GM23338 (cell line): ENCODE measurements at regions not wholly inside any gene's neighbourhood (a gene's known extent, or its start where the extent isn't known, plus 50 kb on each side); places are given as distances from the start of the nearest gene placed in this dataset.

Source experiments
- ATAC-seq: fragments of 200-7000 bp; cut with Tn5 transposase; 3 replicates; pipeline ENCODE4 v1.9.1; 2020
- DNase-seq: peaks from one replicate; pipeline ENCODE4 v3.0.0-alpha.2; 2015; ENCODE audit warnings: low spot score
- H2AFZ ChIP-seq: fragments of 200-600 bp; sonication (generic); 2 replicates; pipeline ENCODE4 v1.8.0; 2016; ENCODE audit warnings: antibody characterized with exemption, mild to moderate bottlenecking, moderate library complexity
- H3F3A ChIP-seq: fragments of 200-600 bp; sonication (generic); replicated peaks from 2 replicates; pipeline ENCODE4 v1.8.0; 2017; ENCODE audit warnings: antibody characterized with exemption, mixed run types, low read depth
- H3K27ac ChIP-seq: fragments of 200-600 bp; sonication (generic); 2 replicates; pipeline ENCODE4 v1.6.1; 2016; ENCODE audit warnings: low read depth
- H3K27me3 ChIP-seq: fragments of 200-600 bp; sonication (generic); 2 replicates; pipeline ENCODE4 v1.8.0; 2016; ENCODE audit warnings: mild to moderate bottlenecking, mixed run types, moderate library complexity; ENCODE audit not compliant: insufficient read depth
- H3K36me3 ChIP-seq: fragments of 200-600 bp; sonication (generic); 2 replicates; pipeline ENCODE4 v1.8.0; 2016; ENCODE audit warnings: mild to moderate bottlenecking; ENCODE audit not compliant: insufficient read depth
- H3K4me1 ChIP-seq: fragments of 200-600 bp; sonication (generic); 2 replicates; pipeline ENCODE4 v1.8.0; 2016; ENCODE audit warnings: mild to moderate bottlenecking, moderate library complexity; ENCODE audit not compliant: insufficient read depth
- H3K4me2 ChIP-seq: fragments of 200-600 bp; sonication (generic); 2 replicates; pipeline ENCODE4 v1.7.1; 2017; ENCODE audit warnings: mixed run types
- H3K4me3 ChIP-seq: fragments of 200-600 bp; sonication (generic); 2 replicates; pipeline ENCODE4 v1.6.1; 2016; ENCODE audit warnings: mixed run types
- H3K79me2 ChIP-seq: fragments of 200-600 bp; sonication (generic); replicated peaks from 2 replicates; pipeline ENCODE4 v1.8.0; 2017; ENCODE audit warnings: mild to moderate bottlenecking; ENCODE audit not compliant: insufficient read depth
- H3K9me2 ChIP-seq: fragments of 200-600 bp; sonication (generic); 2 replicates; pipeline ENCODE4 v1.8.0; 2017; ENCODE audit not compliant: insufficient read depth
- H4K20me1 ChIP-seq: fragments of 200-600 bp; sonication (generic); replicated peaks from 2 replicates; pipeline ENCODE4 v1.8.0; 2017; ENCODE audit warnings: mild to moderate bottlenecking; ENCODE audit not compliant: insufficient read depth
- H3K27ac Mint-ChIP-seq: 2 replicates; pipeline ENCODE4 v1.8.0; 2020; ENCODE audit warnings: inconsistent platforms, mild to moderate bottlenecking, moderate library complexity, mixed read lengths
- H3K27me3 Mint-ChIP-seq: 3 replicates; pipeline ENCODE4 v1.8.0; 2022; ENCODE audit warnings: low read depth, mild to moderate bottlenecking, moderate library complexity, mixed read lengths, inconsistent platforms; ENCODE audit not compliant: insufficient read depth, poor library complexity
- H3K36me3 Mint-ChIP-seq: 3 replicates; pipeline ENCODE4 v1.8.0; 2021; ENCODE audit warnings: low read depth, mild to moderate bottlenecking, inconsistent platforms, moderate library complexity, mixed read lengths
- H3K4me1 Mint-ChIP-seq: 3 replicates; pipeline ENCODE4 v1.8.0; 2020; ENCODE audit warnings: mild to moderate bottlenecking, inconsistent platforms, mixed read lengths
- H3K4me3 Mint-ChIP-seq: 3 replicates; pipeline ENCODE4 v1.8.0; 2021; ENCODE audit warnings: moderate library complexity, mild to moderate bottlenecking, inconsistent platforms, mixed read lengths
- H3K9me3 Mint-ChIP-seq: 3 replicates; pipeline ENCODE4 v1.8.0; 2020; ENCODE audit warnings: moderate library complexity, mild to moderate bottlenecking, inconsistent platforms, mixed read lengths
- CREB1 ChIP-seq: fragments of 250-450 bp; sonication (Bioruptor Pico); IDR thresholded peaks from 2 replicates; pipeline ENCODE4 v1.5.0; 2020; ENCODE audit warnings: low read depth, mild to moderate bottlenecking, moderate library complexity
- ETS1 ChIP-seq: IDR thresholded peaks from 2 replicates; pipeline ENCODE4 v1.6.1; 2016; ENCODE audit warnings: antibody characterized with exemption
- EZH2 ChIP-seq: fragments of 200-600 bp; sonication (generic); IDR thresholded peaks from one replicate; pipeline ENCODE4 v1.8.0; 2017; ENCODE audit warnings: antibody characterized with exemption, mild to moderate bottlenecking, low read depth; ENCODE audit not compliant: unreplicated experiment
- EZH2phosphoT487 ChIP-seq: fragments of 200-600 bp; sonication (generic); IDR thresholded peaks from one replicate; pipeline ENCODE4 v1.8.1; 2018; ENCODE audit warnings: antibody characterized with exemption; ENCODE audit not compliant: unreplicated experiment
- JUNB ChIP-seq: IDR thresholded peaks from one replicate; pipeline ENCODE4 v1.6.1; 2016; ENCODE audit warnings: antibody characterized with exemption; ENCODE audit not compliant: unreplicated experiment
- NANOG ChIP-seq: IDR thresholded peaks from 2 replicates; pipeline ENCODE4 v1.6.1; 2016; ENCODE audit warnings: antibody characterized with exemption, borderline replicate concordance
- POLR2AphosphoS5 ChIP-seq: IDR thresholded peaks from 2 replicates; pipeline ENCODE4 v1.6.1; 2016; ENCODE audit warnings: antibody characterized with exemption, low read depth
- STAT1 ChIP-seq: IDR thresholded peaks from one replicate; pipeline ENCODE4 v1.6.1; 2016; ENCODE audit warnings: antibody characterized with exemption; ENCODE audit not compliant: unreplicated experiment
- ZNF114 ChIP-seq: fragments of 250-450 bp; sonication (Bioruptor Pico); IDR thresholded peaks from 2 replicates; pipeline ENCODE4 v1.5.0; 2020; ENCODE audit warnings: mild to moderate bottlenecking, moderate library complexity
- ZNF331 ChIP-seq: fragments of 250-450 bp; sonication (Bioruptor Pico); IDR thresholded peaks from 2 replicates; pipeline ENCODE4 v1.5.0; 2020; ENCODE audit warnings: low read depth, mild to moderate bottlenecking, moderate library complexity
- TF ChIP-seq, protein P1 (sequence below): IDR thresholded peaks from one replicate; pipeline ENCODE4 v1.6.1; 2018; ENCODE audit warnings: antibody characterized with exemption; ENCODE audit not compliant: unreplicated experiment
- TF ChIP-seq, protein P2 (sequence below), 2 experiments: fragments of 200-600 bp in 1 of 2; sonication (generic) in 1 of 2; conservative IDR thresholded peaks; 2 replicates each; pipeline versions ENCODE4 v1.5.1 to v1.6.1; 2016 to 2017; ENCODE audit warnings: antibody characterized with exemption in 2 of 2, low read depth in 2 of 2, mild to moderate bottlenecking in 2 of 2, moderate library complexity in 1 of 2
- TF ChIP-seq, protein P3 (sequence below): fragments of 250-450 bp; sonication (Bioruptor Pico); IDR thresholded peaks from 2 replicates; pipeline ENCODE4 v1.5.0; 2020; ENCODE audit warnings: mild to moderate bottlenecking, moderate library complexity

DNA sequence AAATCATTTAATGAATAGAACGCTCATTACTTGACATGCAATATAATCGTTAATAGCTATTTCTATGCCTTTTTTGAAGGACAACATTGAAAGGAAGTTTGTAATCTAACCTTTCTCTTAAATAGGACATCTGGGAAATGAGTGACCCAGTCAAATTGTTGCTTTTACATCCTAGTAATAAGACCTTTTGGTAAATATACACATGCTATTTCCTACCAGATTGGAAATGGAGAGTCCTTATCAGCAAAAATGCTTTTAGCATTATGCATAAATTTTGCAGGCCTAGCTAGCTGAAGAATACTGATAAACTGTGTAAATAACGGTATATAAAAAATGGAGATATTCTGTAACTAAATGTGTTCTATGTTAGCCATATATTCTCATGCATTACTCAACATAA, 567.3 kb upstream of the DSEL start:
- Histone ChIP-seq H2AFZ (no peak overlapping the region), H3K4me3 (no peak overlapping the region), H4K20me1 (no peaks in the 10 kb centered on the region), H3F3A (no peaks in the 10 kb centered on the region), H3K4me1 (peaks cover 10% of the 10 kb centered on the region; the same call in 1 of the 2 replicates), H3K9me2 (no peaks in the 10 kb centered on the region), H3K4me2 (no peak overlapping the region), H3K27ac (no peak overlapping the region), H3K36me3 (no peaks in the 10 kb centered on the region), H3K79me2 (no peaks in the 10 kb centered on the region), H3K27me3 (no peaks in the 10 kb centered on the region)
- no peaks in the 10 kb centered on the region for H3K36me3 Mint-ChIP-seq
- H3K27ac Mint-ChIP-seq, result peak overlapping the region; percentile 88; the same call in 1 of the 2 replicates
- H3K27me3 Mint-ChIP-seq, result peaks cover 3% of the 10 kb centered on the region
- H3K4me3 Mint-ChIP-seq, result no peak overlapping the region
- peaks cover 22% of the 10 kb centered on the region for H3K4me1 Mint-ChIP-seq
- H3K9me3 Mint-ChIP-seq, result no peaks in the 10 kb centered on the region
- DNase-seq, result no peak
- TF ChIP-seq, protein P1, sequence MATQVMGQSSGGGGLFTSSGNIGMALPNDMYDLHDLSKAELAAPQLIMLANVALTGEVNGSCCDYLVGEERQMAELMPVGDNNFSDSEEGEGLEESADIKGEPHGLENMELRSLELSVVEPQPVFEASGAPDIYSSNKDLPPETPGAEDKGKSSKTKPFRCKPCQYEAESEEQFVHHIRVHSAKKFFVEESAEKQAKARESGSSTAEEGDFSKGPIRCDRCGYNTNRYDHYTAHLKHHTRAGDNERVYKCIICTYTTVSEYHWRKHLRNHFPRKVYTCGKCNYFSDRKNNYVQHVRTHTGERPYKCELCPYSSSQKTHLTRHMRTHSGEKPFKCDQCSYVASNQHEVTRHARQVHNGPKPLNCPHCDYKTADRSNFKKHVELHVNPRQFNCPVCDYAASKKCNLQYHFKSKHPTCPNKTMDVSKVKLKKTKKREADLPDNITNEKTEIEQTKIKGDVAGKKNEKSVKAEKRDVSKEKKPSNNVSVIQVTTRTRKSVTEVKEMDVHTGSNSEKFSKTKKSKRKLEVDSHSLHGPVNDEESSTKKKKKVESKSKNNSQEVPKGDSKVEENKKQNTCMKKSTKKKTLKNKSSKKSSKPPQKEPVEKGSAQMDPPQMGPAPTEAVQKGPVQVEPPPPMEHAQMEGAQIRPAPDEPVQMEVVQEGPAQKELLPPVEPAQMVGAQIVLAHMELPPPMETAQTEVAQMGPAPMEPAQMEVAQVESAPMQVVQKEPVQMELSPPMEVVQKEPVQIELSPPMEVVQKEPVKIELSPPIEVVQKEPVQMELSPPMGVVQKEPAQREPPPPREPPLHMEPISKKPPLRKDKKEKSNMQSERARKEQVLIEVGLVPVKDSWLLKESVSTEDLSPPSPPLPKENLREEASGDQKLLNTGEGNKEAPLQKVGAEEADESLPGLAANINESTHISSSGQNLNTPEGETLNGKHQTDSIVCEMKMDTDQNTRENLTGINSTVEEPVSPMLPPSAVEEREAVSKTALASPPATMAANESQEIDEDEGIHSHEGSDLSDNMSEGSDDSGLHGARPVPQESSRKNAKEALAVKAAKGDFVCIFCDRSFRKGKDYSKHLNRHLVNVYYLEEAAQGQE, result no peak
- TF ChIP-seq ETS1, result no peak
- TF ChIP-seq NANOG, result no peak
- TF ChIP-seq ZNF331, result no peak
- TF ChIP-seq, protein P2, sequence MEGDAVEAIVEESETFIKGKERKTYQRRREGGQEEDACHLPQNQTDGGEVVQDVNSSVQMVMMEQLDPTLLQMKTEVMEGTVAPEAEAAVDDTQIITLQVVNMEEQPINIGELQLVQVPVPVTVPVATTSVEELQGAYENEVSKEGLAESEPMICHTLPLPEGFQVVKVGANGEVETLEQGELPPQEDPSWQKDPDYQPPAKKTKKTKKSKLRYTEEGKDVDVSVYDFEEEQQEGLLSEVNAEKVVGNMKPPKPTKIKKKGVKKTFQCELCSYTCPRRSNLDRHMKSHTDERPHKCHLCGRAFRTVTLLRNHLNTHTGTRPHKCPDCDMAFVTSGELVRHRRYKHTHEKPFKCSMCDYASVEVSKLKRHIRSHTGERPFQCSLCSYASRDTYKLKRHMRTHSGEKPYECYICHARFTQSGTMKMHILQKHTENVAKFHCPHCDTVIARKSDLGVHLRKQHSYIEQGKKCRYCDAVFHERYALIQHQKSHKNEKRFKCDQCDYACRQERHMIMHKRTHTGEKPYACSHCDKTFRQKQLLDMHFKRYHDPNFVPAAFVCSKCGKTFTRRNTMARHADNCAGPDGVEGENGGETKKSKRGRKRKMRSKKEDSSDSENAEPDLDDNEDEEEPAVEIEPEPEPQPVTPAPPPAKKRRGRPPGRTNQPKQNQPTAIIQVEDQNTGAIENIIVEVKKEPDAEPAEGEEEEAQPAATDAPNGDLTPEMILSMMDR (conservative IDR thresholded peaks at IDR 0.05; ENCODE audit: low read depth in 2 of 2), result no peak
- TF ChIP-seq POLR2AphosphoS5, result no peak
- TF ChIP-seq JUNB, result no peak
- no peak for TF ChIP-seq CREB1 (CRISPR knock-in tag)
- no peak for TF ChIP-seq EZH2
- no peak for TF ChIP-seq EZH2phosphoT487
- TF ChIP-seq, protein P3, sequence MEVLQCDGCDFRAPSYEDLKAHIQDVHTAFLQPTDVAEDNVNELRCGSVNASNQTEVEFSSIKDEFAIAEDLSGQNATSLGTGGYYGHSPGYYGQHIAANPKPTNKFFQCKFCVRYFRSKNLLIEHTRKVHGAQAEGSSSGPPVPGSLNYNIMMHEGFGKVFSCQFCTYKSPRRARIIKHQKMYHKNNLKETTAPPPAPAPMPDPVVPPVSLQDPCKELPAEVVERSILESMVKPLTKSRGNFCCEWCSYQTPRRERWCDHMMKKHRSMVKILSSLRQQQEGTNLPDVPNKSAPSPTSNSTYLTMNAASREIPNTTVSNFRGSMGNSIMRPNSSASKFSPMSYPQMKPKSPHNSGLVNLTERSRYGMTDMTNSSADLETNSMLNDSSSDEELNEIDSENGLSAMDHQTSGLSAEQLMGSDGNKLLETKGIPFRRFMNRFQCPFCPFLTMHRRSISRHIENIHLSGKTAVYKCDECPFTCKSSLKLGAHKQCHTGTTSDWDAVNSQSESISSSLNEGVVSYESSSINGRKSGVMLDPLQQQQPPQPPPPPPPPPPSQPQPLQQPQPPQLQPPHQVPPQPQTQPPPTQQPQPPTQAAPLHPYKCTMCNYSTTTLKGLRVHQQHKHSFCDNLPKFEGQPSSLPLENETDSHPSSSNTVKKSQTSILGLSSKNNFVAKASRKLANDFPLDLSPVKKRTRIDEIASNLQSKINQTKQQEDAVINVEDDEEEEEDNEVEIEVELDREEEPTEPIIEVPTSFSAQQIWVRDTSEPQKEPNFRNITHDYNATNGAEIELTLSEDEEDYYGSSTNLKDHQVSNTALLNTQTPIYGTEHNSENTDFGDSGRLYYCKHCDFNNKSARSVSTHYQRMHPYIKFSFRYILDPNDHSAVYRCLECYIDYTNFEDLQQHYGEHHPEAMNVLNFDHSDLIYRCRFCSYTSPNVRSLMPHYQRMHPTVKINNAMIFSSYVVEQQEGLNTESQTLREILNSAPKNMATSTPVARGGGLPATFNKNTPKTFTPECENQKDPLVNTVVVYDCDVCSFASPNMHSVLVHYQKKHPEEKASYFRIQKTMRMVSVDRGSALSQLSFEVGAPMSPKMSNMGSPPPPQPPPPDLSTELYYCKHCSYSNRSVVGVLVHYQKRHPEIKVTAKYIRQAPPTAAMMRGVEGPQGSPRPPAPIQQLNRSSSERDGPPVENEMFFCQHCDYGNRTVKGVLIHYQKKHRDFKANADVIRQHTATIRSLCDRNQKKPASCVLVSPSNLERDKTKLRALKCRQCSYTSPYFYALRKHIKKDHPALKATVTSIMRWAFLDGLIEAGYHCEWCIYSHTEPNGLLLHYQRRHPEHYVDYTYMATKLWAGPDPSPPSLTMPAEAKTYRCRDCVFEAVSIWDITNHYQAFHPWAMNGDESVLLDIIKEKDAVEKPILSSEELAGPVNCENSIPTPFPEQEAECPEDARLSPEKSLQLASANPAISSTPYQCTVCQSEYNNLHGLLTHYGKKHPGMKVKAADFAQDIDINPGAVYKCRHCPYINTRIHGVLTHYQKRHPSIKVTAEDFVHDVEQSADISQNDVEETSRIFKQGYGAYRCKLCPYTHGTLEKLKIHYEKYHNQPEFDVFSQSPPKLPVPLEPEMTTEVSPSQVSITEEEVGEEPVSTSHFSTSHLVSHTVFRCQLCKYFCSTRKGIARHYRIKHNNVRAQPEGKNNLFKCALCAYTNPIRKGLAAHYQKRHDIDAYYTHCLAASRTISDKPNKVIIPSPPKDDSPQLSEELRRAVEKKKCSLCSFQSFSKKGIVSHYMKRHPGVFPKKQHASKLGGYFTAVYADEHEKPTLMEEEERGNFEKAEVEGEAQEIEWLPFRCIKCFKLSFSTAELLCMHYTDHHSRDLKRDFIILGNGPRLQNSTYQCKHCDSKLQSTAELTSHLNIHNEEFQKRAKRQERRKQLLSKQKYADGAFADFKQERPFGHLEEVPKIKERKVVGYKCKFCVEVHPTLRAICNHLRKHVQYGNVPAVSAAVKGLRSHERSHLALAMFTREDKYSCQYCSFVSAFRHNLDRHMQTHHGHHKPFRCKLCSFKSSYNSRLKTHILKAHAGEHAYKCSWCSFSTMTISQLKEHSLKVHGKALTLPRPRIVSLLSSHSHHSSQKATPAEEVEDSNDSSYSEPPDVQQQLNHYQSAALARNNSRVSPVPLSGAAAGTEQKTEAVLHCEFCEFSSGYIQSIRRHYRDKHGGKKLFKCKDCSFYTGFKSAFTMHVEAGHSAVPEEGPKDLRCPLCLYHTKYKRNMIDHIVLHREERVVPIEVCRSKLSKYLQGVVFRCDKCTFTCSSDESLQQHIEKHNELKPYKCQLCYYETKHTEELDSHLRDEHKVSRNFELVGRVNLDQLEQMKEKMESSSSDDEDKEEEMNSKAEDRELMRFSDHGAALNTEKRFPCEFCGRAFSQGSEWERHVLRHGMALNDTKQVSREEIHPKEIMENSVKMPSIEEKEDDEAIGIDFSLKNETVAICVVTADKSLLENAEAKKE (CRISPR knock-in tag), result no peak
- no peak for TF ChIP-seq STAT1
- no peak for TF ChIP-seq ZNF114
- ATAC-seq, result no peak
